SK-N-SH (cell line): ENCODE measurements at regions not wholly inside any gene's neighbourhood (a gene's known extent, or its start where the extent isn't known, plus 50 kb on each side); places are given as distances from the start of the nearest gene placed in this dataset.
"Not testable (repeated sequence)": the region's sequence is repeated elsewhere in the genome, so short reads cannot be mapped to it uniquely, and the experiment has no call there.

Experiments used
- CTCF ChIA-PET: fragments of 300-600, 350-600 bp; formaldehyde crosslinking; extraction: SDS; loops from one replicate; lab custom pipeline; 2021; lab: Yijun Ruan, JAX
- POLR2A ChIA-PET: fragments of 350-600 bp; sonication (Branson Sonifier 250); formaldehyde crosslinking; extraction: SDS; loops from one replicate; lab custom pipeline; 2020; ENCODE audit warnings: antibody characterized with exemption, inconsistent platforms; lab: Yijun Ruan, JAX
- DNase-seq: peaks from one replicate; pipeline ENCODE4 v3.0.0; 2012
- H2AFZ ChIP-seq: fragments of 200-600 bp; sonication (generic); 2 replicates; pipeline ENCODE4 v1.8.1; 2016; ENCODE audit warnings: antibody characterized with exemption, mild to moderate bottlenecking, low read depth
- H3F3A ChIP-seq: fragments of 200-600 bp; sonication (generic); replicated peaks from 2 replicates; pipeline ENCODE3; 2016; ENCODE audit warnings: antibody characterized with exemption, mild to moderate bottlenecking; ENCODE audit not compliant: insufficient read depth
- H3K27ac ChIP-seq, 2 experiments: fragments of 200-500 bp in 1 of 2; fragments of 200-600 bp in 1 of 2; sonication (Bioruptor generic) in 1 of 2; sonication (generic), shearing (Covaris generic) in 1 of 2; 2 replicates each; pipeline versions ENCODE4 v1.5.1 to v1.6.1; 2014 to 2016; ENCODE audit warnings: low read depth in 2 of 2, inconsistent platforms in 1 of 2, low read length in 1 of 2, mild to moderate bottlenecking in 1 of 2, mixed read lengths in 1 of 2
- H3K27me3 ChIP-seq: fragments of 200-600 bp; sonication (generic), shearing (Covaris generic); 2 replicates; pipeline ENCODE4 v1.6.1; 2016; ENCODE audit warnings: mixed run types; ENCODE audit not compliant: insufficient read depth
- H3K36me3 ChIP-seq, 2 experiments: fragments of 200-500 bp in 1 of 2; fragments of 200-600 bp in 1 of 2; sonication (Bioruptor generic) in 1 of 2; sonication (generic) in 1 of 2; replicated peaks in 1 of 2; 2 replicates each; pipeline versions ENCODE3 to v1.5.1; 2014 to 2016; ENCODE audit warnings: low read length in 1 of 2, mild to moderate bottlenecking in 1 of 2; ENCODE audit not compliant: insufficient read depth in 2 of 2, control insufficient read depth in 1 of 2
- H3K4me1 ChIP-seq, 2 experiments: fragments of 200-500 bp in 1 of 2; fragments of 200-600 bp in 1 of 2; sonication (Bioruptor generic) in 1 of 2; sonication (generic), shearing (Covaris generic) in 1 of 2; 2 replicates each; pipeline versions ENCODE4 v1.5.1 to v1.6.1; 2014 to 2016; ENCODE audit warnings: low read depth in 1 of 2, low read length in 1 of 2, mixed run types in 1 of 2; ENCODE audit not compliant: insufficient read depth in 2 of 2, control insufficient read depth in 1 of 2
- H3K4me2 ChIP-seq: fragments of 200-600 bp; sonication (generic), shearing (Covaris generic); 2 replicates; pipeline ENCODE4 v1.6.1; 2017; ENCODE audit warnings: mixed run types
- H3K4me3 ChIP-seq, 2 experiments: fragments of 200-500 bp in 1 of 2; fragments of 200-600 bp in 1 of 2; sonication (Bioruptor generic) in 1 of 2; sonication (generic), shearing (Covaris generic) in 1 of 2; 2 replicates each; pipeline versions ENCODE4 v1.5.1 to v1.8.1; 2014 to 2016; ENCODE audit warnings: low read depth in 2 of 2, inconsistent platforms in 1 of 2, low read length in 1 of 2, mild to moderate bottlenecking in 1 of 2, mixed read lengths in 1 of 2, moderate library complexity in 1 of 2
- H3K79me2 ChIP-seq: fragments of 200-600 bp; sonication (generic); 2 replicates; pipeline ENCODE4 v1.8.1; 2017; ENCODE audit warnings: mild to moderate bottlenecking; ENCODE audit not compliant: insufficient read depth
- H3K9ac ChIP-seq: fragments of 200-600 bp; sonication (generic); 2 replicates; pipeline ENCODE4 v1.6.1; 2017; ENCODE audit warnings: mixed run types
- H3K9me2 ChIP-seq: fragments of 200-600 bp; sonication (generic); 2 replicates; pipeline ENCODE4 v1.6.1; 2017; ENCODE audit warnings: mixed run types
- H3K9me3 ChIP-seq: fragments of 200-600 bp; sonication (generic); 2 replicates; pipeline ENCODE4 v1.6.1; 2017; ENCODE audit warnings: mixed run types, mild to moderate bottlenecking, moderate library complexity
- H4K20me1 ChIP-seq: fragments of 200-600 bp; sonication (generic); 2 replicates; pipeline ENCODE4 v1.6.1; 2017; ENCODE audit warnings: mild to moderate bottlenecking, mixed run types; ENCODE audit not compliant: insufficient read depth
- WGBS: methylation state at CpG from one replicate; pipeline ENCODE4 v1.1.6; 2017; ENCODE audit warnings: low lambda C conversion rate; 5-methylcytosine and 5-hydroxymethylcytosine counted together

GRCh38 chr7:76971201-76971600, 61.0 kb downstream of the SPDYE17 start:
- WGBS: 79% methylated on average over 2 of the region's 6 CpGs
- CTCF ChIA-PET, H3K9me3 ChIP-seq, H2AFZ ChIP-seq, H3K4me2 ChIP-seq, H3K27me3 ChIP-seq, H3F3A ChIP-seq, H3K36me3 ChIP-seq, H3K27ac ChIP-seq, H3K4me1 ChIP-seq, H3K79me2 ChIP-seq, H3K9ac ChIP-seq, POLR2A ChIA-PET, H4K20me1 ChIP-seq, DNase-seq, H3K4me3 ChIP-seq, H3K9me2 ChIP-seq: not testable (repeated sequence)

DNA sequence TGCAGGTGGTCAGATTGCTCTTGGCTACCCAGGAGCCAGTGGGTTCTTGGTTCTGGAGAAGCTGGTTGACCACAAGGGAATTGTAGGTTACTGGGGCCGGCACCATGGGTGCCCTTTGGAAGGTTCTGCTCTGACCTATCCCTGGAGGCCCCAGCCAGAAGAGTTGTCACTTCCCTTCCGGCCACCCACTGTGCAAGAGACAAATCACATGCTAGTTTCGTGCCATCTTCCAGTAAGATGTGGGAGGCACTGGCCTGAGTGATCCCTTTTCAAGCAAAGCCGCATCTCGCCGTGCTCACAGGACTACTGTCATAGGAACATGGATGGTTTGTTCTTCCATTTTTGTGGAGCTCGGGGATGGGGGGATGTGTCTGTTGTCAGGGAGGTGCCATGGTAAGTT, 62.3 kb downstream of the SPDYE17 start:
- H4K20me1 ChIP-seq, H3K9me3 ChIP-seq, H2AFZ ChIP-seq, CTCF ChIA-PET, H3K9ac ChIP-seq, DNase-seq, H3F3A ChIP-seq, H3K9me2 ChIP-seq, POLR2A ChIA-PET, H3K4me1 ChIP-seq, H3K79me2 ChIP-seq, H3K27ac ChIP-seq, H3K36me3 ChIP-seq, H3K4me2 ChIP-seq, H3K27me3 ChIP-seq, H3K4me3 ChIP-seq: not testable (repeated sequence)
- 86% methylated on average over 1 of the region's 7 CpGs for WGBS

GRCh38 chr7:76965731-76966548, 66.2 kb downstream of the SPDYE17 start:
- H3K4me1 ChIP-seq, H3K4me2 ChIP-seq, POLR2A ChIA-PET, H3K9me2 ChIP-seq, H3K4me3 ChIP-seq, H3K36me3 ChIP-seq, H3F3A ChIP-seq, DNase-seq, H2AFZ ChIP-seq, H3K9ac ChIP-seq, CTCF ChIA-PET, H3K27ac ChIP-seq, H3K27me3 ChIP-seq, H4K20me1 ChIP-seq, H3K79me2 ChIP-seq, H3K9me3 ChIP-seq: not testable (repeated sequence)
- WGBS: no CpG with 5 or more reads among the region's 17 CpGs

- DNase-seq, H2AFZ ChIP-seq, CTCF ChIA-PET, H3K4me2 ChIP-seq, H3F3A ChIP-seq, H3K4me1 ChIP-seq, H4K20me1 ChIP-seq, H3K4me3 ChIP-seq, H3K36me3 ChIP-seq, H3K27ac ChIP-seq, H3K27me3 ChIP-seq, H3K9me2 ChIP-seq, H3K9ac ChIP-seq, H3K79me2 ChIP-seq, H3K9me3 ChIP-seq, POLR2A ChIA-PET: not testable (repeated sequence)
- no CpG with 5 or more reads among the region's 8 CpGs for WGBS
Observed at GRCh38 chr7:76964050-76964449, 68.1 kb downstream of the SPDYE17 start.

GRCh38 chr7:76963061-76963460, 69.1 kb downstream of the SPDYE17 start:
- H3K4me2 ChIP-seq, H3K4me1 ChIP-seq, H3K4me3 ChIP-seq, H3K9me3 ChIP-seq, H3K36me3 ChIP-seq, H3K27ac ChIP-seq, H3K9ac ChIP-seq, DNase-seq, POLR2A ChIA-PET, H4K20me1 ChIP-seq, H3K27me3 ChIP-seq, H3K9me2 ChIP-seq, H2AFZ ChIP-seq, H3F3A ChIP-seq, CTCF ChIA-PET, H3K79me2 ChIP-seq: not testable (repeated sequence)
- 94% methylated on average over 6 of the region's 7 CpGs for WGBS

DNA sequence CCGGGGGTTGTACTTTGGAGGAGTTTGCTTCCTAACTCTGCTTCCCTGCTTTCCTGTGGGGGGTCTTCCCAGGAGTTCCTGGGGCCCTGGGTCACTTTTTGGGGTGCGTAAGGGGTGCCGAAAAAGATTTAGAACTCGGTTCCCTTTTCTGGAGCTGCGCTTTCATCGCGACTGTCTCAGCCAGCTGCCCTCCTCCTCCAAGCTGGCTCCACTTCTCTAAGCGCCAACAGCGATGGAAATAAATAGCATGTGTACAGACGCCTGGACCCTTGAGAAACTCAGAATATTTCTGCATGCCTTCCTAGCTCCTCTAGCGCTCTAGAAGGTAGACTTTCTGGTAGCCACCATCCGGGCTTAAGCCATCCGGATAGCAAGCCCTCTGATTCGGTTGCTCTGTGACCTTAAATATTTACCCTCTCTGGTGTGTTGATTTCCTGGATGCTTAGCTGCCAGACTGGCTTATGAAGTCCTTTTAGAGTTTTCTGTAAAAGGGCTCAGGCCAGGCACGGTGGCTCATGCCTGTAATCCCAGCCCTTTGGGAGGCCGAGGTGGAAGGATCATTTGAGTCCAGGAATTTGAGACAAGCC, 71.7 kb downstream of the SPDYE17 start:
- H3K27ac ChIP-seq, H3K4me2 ChIP-seq, CTCF ChIA-PET, H3F3A ChIP-seq, H2AFZ ChIP-seq, DNase-seq, POLR2A ChIA-PET, H4K20me1 ChIP-seq, H3K4me3 ChIP-seq, H3K9ac ChIP-seq, H3K9me2 ChIP-seq, H3K27me3 ChIP-seq, H3K4me1 ChIP-seq, H3K36me3 ChIP-seq, H3K9me3 ChIP-seq, H3K79me2 ChIP-seq: not testable (repeated sequence)
- WGBS: no CpG with 5 or more reads among the region's 16 CpGs
